ENCODE measurements at regions not wholly inside any gene's neighbourhood (a gene's known extent, or its start where the extent isn't known, plus 50 kb on each side); places are given as distances from the start of the nearest gene placed in this dataset.

DNA sequence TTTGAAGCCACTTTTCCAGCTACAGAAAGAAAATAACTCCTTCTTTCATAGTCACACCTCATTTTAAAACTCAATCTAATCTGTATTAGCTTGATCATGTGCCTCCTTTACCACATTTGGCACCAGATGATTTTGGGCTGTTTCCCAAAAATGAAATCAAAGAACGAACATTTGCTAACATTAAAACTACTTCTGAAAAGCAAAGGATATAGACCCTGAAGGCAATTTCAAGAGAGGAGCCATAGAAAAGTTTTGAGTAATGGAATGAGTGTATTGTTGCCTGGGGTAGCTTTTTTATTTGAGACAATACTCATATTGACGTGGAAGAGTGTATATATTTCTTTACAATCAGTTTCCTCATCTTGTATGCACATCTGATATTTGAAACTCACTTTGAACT is 152.8 kb upstream of the TBL1XR1 start:
- no TSS peak for BruUV-seq (replicated peaks)
- H3K36me3 Mint-ChIP-seq (ENCODE audit: insufficient read depth, unreplicated experiment) = peaks cover 15% of the 10 kb centered on the region
- DNase-seq = no peak

GRCh38 chr3:177351206-177351605 is 153.9 kb upstream of the TBL1XR1 start:
- Mint-ChIP-seq H3K36me3 (ENCODE audit: insufficient read depth, unreplicated experiment) (peaks cover 5% of the 10 kb centered on the region), H3K4me1 (ENCODE audit: low read depth, unreplicated experiment) (peaks cover 53% of the 10 kb centered on the region), H3K4me3 (ENCODE audit: low read depth, unreplicated experiment) (no peak overlapping the region), H3K9me3 (ENCODE audit: low read depth, unreplicated experiment) (no peaks in the 10 kb centered on the region), H3K27ac (ENCODE audit: unreplicated experiment) (no peak overlapping the region), H3K27me3 (ENCODE audit: unreplicated experiment) (no peaks in the 10 kb centered on the region)
- intact Hi-C loops (cut with micrococcal nuclease; ENCODE audit: unreplicated experiment) = no loop called here
- CTCF ChIA-PET = no interaction called here
- BruUV-seq (replicated peaks) = no TSS peak
- TF ChIP-seq, protein P1, sequence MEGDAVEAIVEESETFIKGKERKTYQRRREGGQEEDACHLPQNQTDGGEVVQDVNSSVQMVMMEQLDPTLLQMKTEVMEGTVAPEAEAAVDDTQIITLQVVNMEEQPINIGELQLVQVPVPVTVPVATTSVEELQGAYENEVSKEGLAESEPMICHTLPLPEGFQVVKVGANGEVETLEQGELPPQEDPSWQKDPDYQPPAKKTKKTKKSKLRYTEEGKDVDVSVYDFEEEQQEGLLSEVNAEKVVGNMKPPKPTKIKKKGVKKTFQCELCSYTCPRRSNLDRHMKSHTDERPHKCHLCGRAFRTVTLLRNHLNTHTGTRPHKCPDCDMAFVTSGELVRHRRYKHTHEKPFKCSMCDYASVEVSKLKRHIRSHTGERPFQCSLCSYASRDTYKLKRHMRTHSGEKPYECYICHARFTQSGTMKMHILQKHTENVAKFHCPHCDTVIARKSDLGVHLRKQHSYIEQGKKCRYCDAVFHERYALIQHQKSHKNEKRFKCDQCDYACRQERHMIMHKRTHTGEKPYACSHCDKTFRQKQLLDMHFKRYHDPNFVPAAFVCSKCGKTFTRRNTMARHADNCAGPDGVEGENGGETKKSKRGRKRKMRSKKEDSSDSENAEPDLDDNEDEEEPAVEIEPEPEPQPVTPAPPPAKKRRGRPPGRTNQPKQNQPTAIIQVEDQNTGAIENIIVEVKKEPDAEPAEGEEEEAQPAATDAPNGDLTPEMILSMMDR (IDR thresholded peaks at IDR 0.05; ENCODE audit: unreplicated experiment) = no peak
- DNase-seq = no peak

More for the DNA sequence above, 152.8 kb upstream of the TBL1XR1 start:
- H3K9me3 Mint-ChIP-seq (ENCODE audit: low read depth, unreplicated experiment) = no peaks in the 10 kb centered on the region
- intact Hi-C loops (cut with micrococcal nuclease; ENCODE audit: unreplicated experiment) = no loop called here
- H3K4me1 Mint-ChIP-seq (ENCODE audit: low read depth, unreplicated experiment) = peaks cover 56% of the 10 kb centered on the region
- CTCF ChIA-PET = no interaction called here
- peak overlapping the region; percentile 25 for H3K27ac Mint-ChIP-seq (ENCODE audit: unreplicated experiment)
- H3K27me3 Mint-ChIP-seq (ENCODE audit: unreplicated experiment) = no peaks in the 10 kb centered on the region
- H3K4me3 Mint-ChIP-seq (ENCODE audit: low read depth, unreplicated experiment) = no peak overlapping the region
- TF ChIP-seq, protein P1 (IDR thresholded peaks at IDR 0.05; ENCODE audit: unreplicated experiment) = no peak

DNA sequence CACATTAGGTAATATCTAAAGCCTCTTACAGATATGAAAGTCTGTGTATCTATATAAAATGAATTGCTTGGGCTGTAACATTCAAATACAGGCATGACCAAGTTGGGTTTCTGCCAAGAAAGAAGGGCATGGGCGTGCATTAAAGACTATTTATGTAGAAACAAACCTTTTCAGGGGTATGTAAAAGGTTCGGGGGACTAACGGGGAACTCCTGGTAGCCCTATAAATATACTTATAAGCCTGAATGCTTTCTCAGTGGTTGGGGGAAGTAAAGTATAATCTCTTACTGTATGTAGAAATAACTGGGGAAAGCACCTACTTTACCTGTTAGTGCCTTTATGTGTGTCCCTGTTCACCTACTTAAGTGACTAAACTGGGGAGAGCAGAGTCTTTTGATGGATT is 154.5 kb upstream of the TBL1XR1 start:
- Mint-ChIP-seq H3K4me3 (ENCODE audit: low read depth, unreplicated experiment) (no peak overlapping the region), H3K27me3 (ENCODE audit: unreplicated experiment) (no peaks in the 10 kb centered on the region), H3K36me3 (ENCODE audit: insufficient read depth, unreplicated experiment) (peaks cover 6% of the 10 kb centered on the region), H3K9me3 (ENCODE audit: low read depth, unreplicated experiment) (no peaks in the 10 kb centered on the region), H3K27ac (ENCODE audit: unreplicated experiment) (no peak overlapping the region), H3K4me1 (ENCODE audit: low read depth, unreplicated experiment) (peaks cover 53% of the 10 kb centered on the region)
- CTCF ChIA-PET = no interaction called here
- TF ChIP-seq, protein P1 (IDR thresholded peaks at IDR 0.05; ENCODE audit: unreplicated experiment) = no peak
- intact Hi-C loops (cut with micrococcal nuclease; ENCODE audit: unreplicated experiment) = no loop called here
- no peak for DNase-seq
- BruUV-seq (replicated peaks) = no TSS peak

DNA sequence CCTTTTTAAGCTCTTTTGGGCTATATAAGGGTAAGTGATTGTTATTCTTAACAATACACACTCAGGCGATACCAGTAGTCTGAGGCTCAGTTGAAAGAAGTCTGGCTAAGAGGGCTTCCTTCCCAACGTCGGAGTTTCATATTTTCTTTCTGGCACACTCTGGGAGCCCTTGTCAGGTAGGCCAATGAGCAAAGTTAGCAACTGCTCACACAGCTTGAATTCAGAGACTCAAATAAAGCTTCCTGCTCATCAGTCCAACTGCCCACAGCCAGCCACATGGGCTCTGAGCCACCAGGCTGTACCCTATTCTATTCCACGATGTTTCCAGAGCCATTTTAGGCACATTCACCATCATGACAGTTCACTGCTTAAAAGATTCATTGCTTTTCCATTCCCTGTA is 155.1 kb upstream of the TBL1XR1 start:
- no peaks in the 10 kb centered on the region for H3K9me3 Mint-ChIP-seq (ENCODE audit: low read depth, unreplicated experiment)
- no TSS peak for BruUV-seq (replicated peaks)
- H3K4me3 Mint-ChIP-seq (ENCODE audit: low read depth, unreplicated experiment) = no peak overlapping the region
- DNase-seq = no peak
- H3K27me3 Mint-ChIP-seq (ENCODE audit: unreplicated experiment) = no peaks in the 10 kb centered on the region
- no peak overlapping the region for H3K27ac Mint-ChIP-seq (ENCODE audit: unreplicated experiment)
- H3K36me3 Mint-ChIP-seq (ENCODE audit: insufficient read depth, unreplicated experiment) = peaks cover 12% of the 10 kb centered on the region
- peaks cover 53% of the 10 kb centered on the region for H3K4me1 Mint-ChIP-seq (ENCODE audit: low read depth, unreplicated experiment)
- CTCF ChIA-PET = no interaction called here
- TF ChIP-seq, protein P1 (IDR thresholded peaks at IDR 0.05; ENCODE audit: unreplicated experiment) = no peak
- intact Hi-C loops (cut with micrococcal nuclease; ENCODE audit: unreplicated experiment) = no loop called here

All from Calu3 (cell line).